HUDEP-2 (cell line): ENCODE measurements at regions not wholly inside any gene's neighbourhood (a gene's known extent, or its start where the extent isn't known, plus 50 kb on each side); places are given as distances from the start of the nearest gene placed in this dataset.
"Not testable (repeated sequence)": the region's sequence is repeated elsewhere in the genome, so short reads cannot be mapped to it uniquely, and the experiment has no call there.

ENCODE experiments used
- DNase-seq, 76 experiments: peaks; one replicate each; lab custom pipeline; 2025; ENCODE audit not compliant: unreplicated experiment in 76 of 76; lab: John Stamatoyannopoulos, UW

DNA sequence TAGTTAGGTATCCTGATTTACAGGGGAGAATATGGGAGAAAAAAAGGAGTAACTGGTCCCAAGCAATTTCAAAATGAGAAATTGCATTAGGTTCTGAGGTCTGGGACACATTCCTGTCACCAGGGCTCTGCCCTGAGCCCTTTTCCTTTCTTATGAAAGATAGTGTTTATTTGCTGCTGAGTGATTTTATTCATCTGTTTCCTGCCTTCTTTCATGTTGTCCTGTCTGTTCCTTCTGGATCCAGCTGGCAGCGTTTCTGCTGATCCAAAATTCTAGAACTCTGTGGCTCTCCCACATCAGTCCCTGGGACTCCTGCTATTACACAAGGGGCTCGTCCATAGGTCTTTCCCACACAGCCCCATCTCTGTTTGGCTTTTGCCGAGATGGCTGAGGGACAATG lies 519.1 kb upstream of the SALL3 start:
- no peak for DNase-seq

- no peak for DNase-seq
Observed at GRCh38 chr18:78473563-78473962, 506.1 kb upstream of the SALL3 start.

- DNase-seq = no peak
Observed at GRCh38 chr18:78477840-78478239, 501.8 kb upstream of the SALL3 start.

GRCh38 chr18:78479443-78479842 lies 500.2 kb upstream of the SALL3 start:
- DNase-seq = no peak

DNA sequence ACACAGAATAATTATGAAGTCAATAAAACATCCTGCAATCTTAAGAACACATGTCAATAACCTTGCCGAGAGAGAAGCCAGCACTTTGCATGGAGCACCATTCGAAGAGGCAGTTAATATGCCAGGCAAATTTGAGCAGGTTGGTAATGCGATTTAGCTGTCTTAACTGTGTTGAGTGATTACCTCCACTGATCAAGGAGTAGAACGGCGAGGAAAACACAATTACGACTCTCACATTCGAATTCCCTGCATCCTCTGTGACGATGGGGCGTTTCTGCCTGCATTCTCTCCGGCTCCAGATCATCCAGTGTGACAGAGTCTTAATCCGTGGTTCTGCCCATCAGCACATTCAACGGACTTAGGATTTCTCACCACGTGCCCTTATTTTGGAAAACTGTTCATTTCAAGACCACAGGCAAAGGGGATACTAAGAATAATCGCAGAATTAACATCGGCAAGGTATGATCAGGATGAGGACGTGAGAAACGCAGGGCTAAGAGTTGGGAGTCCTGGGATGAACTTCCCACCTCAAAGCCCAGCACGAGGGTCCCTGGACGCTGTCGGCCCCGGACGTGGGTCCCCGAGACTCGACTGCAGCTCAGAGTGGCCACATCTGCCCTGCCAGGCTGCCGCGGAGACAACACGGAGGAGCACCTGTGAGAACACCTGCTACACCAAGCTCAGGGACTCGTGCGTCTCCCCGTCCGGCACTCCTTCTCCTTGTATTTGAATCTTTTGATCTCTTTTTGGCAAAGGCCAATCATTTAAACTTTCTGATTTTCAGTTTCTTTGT lies 499.2 kb upstream of the SALL3 start:
- DNase-seq = no peak

DNA sequence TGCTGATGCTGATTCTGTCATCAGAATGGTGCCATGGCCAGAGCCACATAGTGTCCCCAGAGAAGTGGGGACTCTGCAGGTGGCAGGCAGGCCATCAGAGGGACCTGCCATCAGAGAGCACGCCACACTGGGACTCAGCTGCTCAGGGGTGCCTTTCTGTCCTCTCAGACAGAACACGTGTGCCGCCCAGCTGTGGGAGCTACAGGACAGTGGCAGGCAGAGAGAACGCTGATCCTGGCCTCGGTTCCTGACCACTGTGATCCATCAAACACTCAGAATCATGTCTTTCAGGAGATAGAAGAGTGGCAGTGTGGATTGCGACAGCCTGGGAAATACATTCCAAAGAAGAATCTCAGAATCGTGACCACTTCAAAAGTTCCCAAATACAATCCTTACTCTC lies 497.2 kb upstream of the SALL3 start:
- DNase-seq = no peak

GRCh38 chr18:78487649-78488048 lies 492.0 kb upstream of the SALL3 start:
- DNase-seq = no peak

DNA sequence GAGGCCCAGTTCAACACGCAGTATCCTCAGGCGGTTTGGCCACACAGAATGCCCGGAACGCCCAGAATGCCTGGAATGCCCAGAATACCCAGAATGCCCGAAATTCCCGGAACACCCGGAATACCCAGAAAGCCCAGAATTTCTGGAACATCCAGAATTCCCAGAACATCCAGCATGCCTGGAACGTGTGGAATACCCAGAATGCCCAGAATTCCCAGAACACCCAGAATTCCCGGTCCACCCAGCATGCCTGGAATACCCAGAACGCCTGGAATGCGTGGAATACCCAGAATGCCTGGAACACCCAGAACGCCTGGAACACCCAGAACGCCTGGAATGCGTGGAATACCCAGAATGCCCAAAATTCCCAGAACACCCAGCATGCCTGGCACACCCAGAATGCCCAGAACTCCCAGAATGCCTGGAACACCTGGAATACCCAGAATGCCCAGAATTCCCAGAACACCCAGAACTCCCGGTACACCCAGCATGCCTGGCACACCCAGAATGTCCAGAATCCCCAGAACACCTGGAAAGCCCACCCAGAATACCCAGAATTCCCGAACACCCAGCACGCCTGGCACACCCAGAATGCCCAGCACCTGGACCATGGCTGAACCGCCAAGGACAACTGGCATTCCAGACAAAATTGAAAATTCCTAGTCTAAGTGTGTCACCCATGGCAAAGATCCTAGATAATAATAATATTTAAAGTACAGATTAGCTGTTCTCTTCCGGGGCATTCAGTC lies 487.4 kb upstream of the SALL3 start:
- DNase-seq = no peak

GRCh38 chr18:78492813-78493371 lies 486.7 kb upstream of the SALL3 start:
- no peak for DNase-seq

GRCh38 chr18:78493490-78493889 lies 486.1 kb upstream of the SALL3 start:
- not testable (repeated sequence) for DNase-seq

DNA sequence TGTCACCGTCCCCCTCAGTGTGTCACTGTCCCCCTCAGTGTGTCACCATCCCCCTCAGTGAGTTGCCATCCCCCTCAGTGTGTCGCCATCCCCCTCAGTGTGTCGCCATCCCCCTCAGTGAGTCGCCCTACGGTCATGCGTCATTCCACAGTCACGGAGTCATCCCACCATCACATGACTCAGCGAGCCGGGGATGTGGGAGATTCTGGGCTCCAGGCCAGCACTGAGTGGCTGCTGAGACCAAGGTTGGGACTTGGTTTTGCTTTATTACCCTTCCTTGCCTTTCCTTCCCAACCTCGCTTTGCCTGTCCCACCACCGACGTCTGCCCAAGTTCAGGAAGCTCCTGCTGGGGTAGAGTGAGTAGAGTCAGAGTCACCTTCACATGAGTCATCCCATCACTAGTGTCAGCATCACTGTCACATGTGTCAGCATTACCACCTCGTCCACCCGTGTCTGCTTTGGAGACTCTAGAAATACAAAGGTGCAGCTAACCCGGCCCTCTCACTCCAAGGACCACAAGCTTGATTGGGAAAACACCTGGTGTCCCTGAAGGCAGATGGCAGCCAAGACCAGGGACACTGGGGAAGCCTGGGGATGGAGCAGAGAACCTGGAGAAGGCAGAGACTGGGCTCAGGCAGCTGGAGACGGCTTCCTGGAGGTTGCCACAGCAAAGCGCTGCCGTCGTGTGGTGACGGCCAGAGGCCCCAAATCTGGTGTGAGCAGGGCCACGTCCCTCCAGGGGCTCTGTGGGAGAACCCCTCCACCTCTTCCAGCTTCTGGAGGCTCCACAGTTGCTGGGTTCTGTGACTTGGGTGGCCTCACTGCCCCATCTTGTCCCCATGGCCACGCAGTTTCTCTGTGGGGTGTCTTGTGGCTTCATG lies 485.2 kb upstream of the SALL3 start:
- DNase-seq = no peak

- DNase-seq = no peak
Observed at GRCh38 chr18:78495550-78495949, 484.1 kb upstream of the SALL3 start.

GRCh38 chr18:78496079-78496478 lies 483.5 kb upstream of the SALL3 start:
- DNase-seq = no peak

GRCh38 chr18:78497641-78498040 lies 482.0 kb upstream of the SALL3 start:
- no peak for DNase-seq

- no peak for DNase-seq
Observed at GRCh38 chr18:78499586-78499985, 480.0 kb upstream of the SALL3 start.

- no peak for DNase-seq
Observed at GRCh38 chr18:78501251-78501650, 478.4 kb upstream of the SALL3 start.

DNA sequence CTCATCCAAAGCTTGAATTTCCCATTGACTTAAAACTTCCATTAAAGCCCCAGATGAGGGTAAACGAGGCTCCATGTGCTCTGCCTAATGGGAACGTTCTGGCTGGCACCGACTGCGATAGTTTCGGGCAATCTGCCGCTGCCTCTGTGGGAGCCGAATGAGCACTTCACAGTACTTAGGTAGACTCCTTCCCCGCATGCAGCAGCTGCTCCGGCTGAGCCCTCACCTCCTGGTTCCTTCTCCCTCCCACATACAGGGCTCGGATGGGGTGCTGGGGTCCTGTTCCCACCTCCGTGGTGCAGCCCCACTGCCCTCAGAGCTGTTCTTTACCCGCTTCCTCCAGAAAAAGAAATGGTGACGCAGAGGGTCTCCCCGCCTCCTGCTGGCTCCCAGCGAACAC lies 476.5 kb upstream of the SALL3 start:
- no peak for DNase-seq

- no peak for DNase-seq
Observed at GRCh38 chr18:78505851-78506461, 473.7 kb upstream of the SALL3 start.

DNA sequence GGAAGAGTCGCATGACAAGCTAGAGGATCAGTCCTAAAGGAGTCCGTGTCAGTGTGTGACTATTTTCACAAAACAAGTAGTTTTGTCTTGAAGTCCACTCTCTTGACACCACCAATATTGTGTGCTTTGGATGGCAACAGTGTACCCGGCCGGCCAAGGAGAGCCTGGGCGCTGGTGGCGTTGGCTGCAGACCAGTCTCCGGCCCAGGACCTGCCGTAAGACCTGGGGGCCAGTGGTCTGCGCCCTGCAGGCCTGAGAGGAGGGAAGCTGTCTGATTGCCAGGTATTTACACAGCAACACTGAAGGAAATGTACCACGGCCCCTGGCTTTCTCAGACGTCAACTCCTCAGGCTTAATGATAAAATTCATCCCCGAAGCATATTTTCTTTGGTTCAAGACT lies 472.4 kb upstream of the SALL3 start:
- no peak for DNase-seq

DNA sequence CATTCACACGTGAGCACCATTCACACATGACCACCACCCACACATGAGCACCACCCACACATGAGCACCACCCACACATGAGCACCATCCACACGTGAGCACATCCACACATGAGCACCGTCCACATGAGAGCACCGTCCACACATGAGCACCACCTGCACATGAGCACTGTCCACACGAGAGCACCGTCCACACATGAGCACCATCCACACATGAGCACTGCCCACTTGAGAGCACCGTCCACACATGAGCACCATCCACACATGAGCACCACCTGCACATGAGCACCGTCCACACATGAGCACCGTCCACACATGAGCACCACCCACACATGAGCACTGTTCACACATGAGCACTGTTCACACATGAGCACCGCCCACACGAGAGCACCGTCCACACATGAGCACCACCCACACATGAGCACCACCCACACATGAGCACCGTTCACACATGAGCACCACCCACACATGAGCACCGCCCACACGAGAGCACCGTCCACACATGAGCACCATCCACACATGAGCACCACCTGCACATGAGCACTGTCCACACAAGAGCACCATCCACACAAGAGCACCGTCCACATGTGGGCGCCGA lies 471.3 kb upstream of the SALL3 start:
- DNase-seq = not testable (repeated sequence)
